HCT116 (cell line): ENCODE measurements at regions not wholly inside any gene's neighbourhood (a gene's known extent, or its start where the extent isn't known, plus 50 kb on each side); places are given as distances from the start of the nearest gene placed in this dataset.

Source experiments
- ATAC-seq: fragments of 200-7000 bp; cut with Tn5 transposase; 2 replicates; pipeline ENCODE4 v1.9.1; 2020; ENCODE audit warnings: mild to moderate bottlenecking, moderate library complexity
- BruUV-seq: library from RNA; stranded (reverse); fragments of 400-500 nt; replicated peaks from 2 replicates; lab custom pipeline; 2021; lab: Mats Ljungman, UMichigan
- CTCF ChIA-PET: fragments of 300-600 bp; sonication (Branson Sonifier 250); formaldehyde crosslinking; loops from one replicate; lab custom pipeline; 2021; ENCODE audit warnings: antibody characterized with exemption; lab: Charles Lee
- POLR2A ChIA-PET: fragments of 300-600, 350-600 bp; sonication (Branson Sonifier 250); formaldehyde crosslinking; loops from one replicate; lab custom pipeline; 2021; ENCODE audit warnings: antibody characterized with exemption; lab: Charles Lee
- RAD21 ChIA-PET, 2 experiments: fragments of 300-600 bp; sonication (Branson Sonifier 250); formaldehyde crosslinking; loops; one replicate each; lab custom pipeline; 2023; ENCODE audit warnings: low total read pairs in 2 of 2; ENCODE audit not compliant: uncharacterized antibody in 2 of 2, unreplicated experiment in 2 of 2, low non-redundant PET in 1 of 2; lab: Charles Lee
- DNase-seq: peaks from one replicate; pipeline ENCODE4 v3.0.0-alpha.2; 2010; ENCODE audit warnings: low read depth, low spot score
- H2AFZ ChIP-seq: fragments of 200-600 bp; shearing (Covaris generic), sonication (generic); 2 replicates; pipeline ENCODE4 v1.6.1; 2017; ENCODE audit warnings: low read depth, mixed run types, mixed read lengths, antibody characterized with exemption, low read length; ENCODE audit not compliant: poor library complexity, severe bottlenecking
- H3K27ac ChIP-seq: 2 replicates; pipeline ENCODE4 v1.5.1; 2012; ENCODE audit warnings: low read depth, low read length
- H3K27me3 ChIP-seq: fragments of 200-600 bp; sonication (generic); 2 replicates; pipeline ENCODE4 v1.6.1; 2016; ENCODE audit warnings: mixed run types, low read length, mixed read lengths; ENCODE audit not compliant: insufficient read depth
- H3K36me3 ChIP-seq, 2 experiments: fragments of 200-500 bp in 1 of 2; fragments of 200-600 bp in 1 of 2; sonication (Bioruptor generic) in 1 of 2; sonication (generic) in 1 of 2; 2 replicates each; pipeline versions ENCODE4 v1.5.1 to v1.6.1; 2014 to 2016; ENCODE audit warnings: low read length in 2 of 2, inconsistent platforms in 1 of 2, mixed read lengths in 1 of 2, mixed run types in 1 of 2; ENCODE audit not compliant: insufficient read depth in 2 of 2, control insufficient read depth in 1 of 2
- H3K4me1 ChIP-seq, 2 experiments: fragments of 200-600 bp in 1 of 2; sonication (generic) in 1 of 2; 2 replicates each; pipeline versions ENCODE4 v1.5.1 to v1.6.1; 2012 to 2017; ENCODE audit warnings: low read length in 2 of 2, inconsistent platforms in 1 of 2, mild to moderate bottlenecking in 1 of 2, mixed read lengths in 1 of 2, mixed run types in 1 of 2, moderate library complexity in 1 of 2; ENCODE audit not compliant: insufficient read depth in 2 of 2, control insufficient read depth in 1 of 2
- H3K4me2 ChIP-seq: fragments of 200-600 bp; sonication (generic); 2 replicates; pipeline ENCODE4 v1.6.1; 2017; ENCODE audit warnings: mixed run types, low read length, mixed read lengths
- H3K4me3 ChIP-seq, 2 experiments: fragments of 200-600 bp in 1 of 2; sonication (generic) in 1 of 2; replicated peaks in 1 of 2; 2 replicates each; pipeline ENCODE4 v1.5.1; 2011 to 2016; ENCODE audit warnings: low read length in 2 of 2, control low read depth in 1 of 2, low read depth in 1 of 2, mild to moderate bottlenecking in 1 of 2, mixed read lengths in 1 of 2, mixed run types in 1 of 2
- H3K79me2 ChIP-seq: fragments of 200-600 bp; sonication (generic); 2 replicates; pipeline ENCODE4 v1.6.1; 2017; ENCODE audit warnings: mild to moderate bottlenecking, mixed run types, low read length, moderate library complexity, mixed read lengths; ENCODE audit not compliant: insufficient read depth
- H3K9ac ChIP-seq: fragments of 200-600 bp; sonication (generic); 2 replicates; pipeline ENCODE4 v1.6.1; 2016; ENCODE audit warnings: low read length, mixed read lengths
- H3K9me2 ChIP-seq: fragments of 200-600 bp; sonication (generic), shearing (Covaris generic); 2 replicates; pipeline ENCODE4 v1.6.1; 2017; ENCODE audit warnings: mixed run types, mild to moderate bottlenecking, moderate library complexity; ENCODE audit not compliant: insufficient read depth
- H3K9me3 ChIP-seq, 2 experiments: fragments of 200-500 bp in 1 of 2; fragments of 200-600 bp in 1 of 2; sonication (Bioruptor generic) in 1 of 2; sonication (generic) in 1 of 2; 2 replicates each; pipeline ENCODE4 v1.6.1; 2014 to 2017; ENCODE audit warnings: low read length in 2 of 2, mixed read lengths in 2 of 2, inconsistent platforms in 1 of 2, low read depth in 1 of 2, mild to moderate bottlenecking in 1 of 2, mixed run types in 1 of 2, moderate library complexity in 1 of 2; ENCODE audit not compliant: control insufficient read depth in 1 of 2, insufficient read depth in 1 of 2
- H4K20me1 ChIP-seq: fragments of 200-600 bp; sonication (generic), shearing (Covaris generic); 2 replicates; pipeline ENCODE4 v1.6.1; 2017; ENCODE audit warnings: mixed run types, mild to moderate bottlenecking, moderate library complexity; ENCODE audit not compliant: insufficient read depth
- ATF3 ChIP-seq: IDR thresholded peaks from 2 replicates; pipeline ENCODE4 v1.6.1; 2012
- RAD21 ChIP-seq: IDR thresholded peaks from 2 replicates; pipeline ENCODE4 v1.6.1; 2012; ENCODE audit warnings: low read depth, mild to moderate bottlenecking
- SP1 ChIP-seq: IDR thresholded peaks from 2 replicates; pipeline ENCODE4 v1.6.1; 2012; ENCODE audit warnings: low read depth
- YY1 ChIP-seq: IDR thresholded peaks from 2 replicates; pipeline ENCODE4 v1.6.1; 2011; ENCODE audit warnings: low read length, low read depth, moderate library complexity, mild to moderate bottlenecking; ENCODE audit not compliant: insufficient replicate concordance; ENCODE audit errors: extremely low read depth
- ZBTB33 ChIP-seq: IDR thresholded peaks from 2 replicates; pipeline ENCODE4 v1.6.1; 2011; ENCODE audit warnings: mild to moderate bottlenecking, low read length, moderate library complexity; ENCODE audit not compliant: insufficient replicate concordance; ENCODE audit errors: extremely low read depth
- ZNF274 ChIP-seq: fragments of 200-500 bp; sonication (Bioruptor generic); IDR thresholded peaks from 2 replicates; pipeline ENCODE4 v1.6.1; 2014; ENCODE audit warnings: mild to moderate bottlenecking, low read depth, low read length, inconsistent platforms
- intact Hi-C: fragments of 100-400 bp; cut with micrococcal nuclease; formaldehyde crosslinking; loops from 2 replicates; pipeline ENCODE4 v1.10.0; 2022

GRCh38 chr4:124481123-124481522 is 231.4 kb downstream of the ANKRD50 start:
- ATAC-seq = no peak
- no TSS peak for BruUV-seq
- H3K9me2 ChIP-seq = no peaks in the 10 kb centered on the region

More at GRCh38 chr4:124481123-124481522, 231.4 kb downstream of the ANKRD50 start:
- H3K9me3 ChIP-seq = no peaks in the 10 kb centered on the region
- H4K20me1 ChIP-seq = no peaks in the 10 kb centered on the region
- no peaks in the 10 kb centered on the region for H3K79me2 ChIP-seq
- ChIA-PET POLR2A (no interaction called here), RAD21 (no interaction called here), CTCF (no interaction called here)
- no peaks in the 10 kb centered on the region for H3K4me1 ChIP-seq
- DNase-seq = no peak
- intact Hi-C loops = no loop called here
- no peak overlapping the region for H3K4me3 ChIP-seq
- no peak overlapping the region for H3K27ac ChIP-seq
- no peak overlapping the region for H3K9ac ChIP-seq
- no peaks in the 10 kb centered on the region for H3K36me3 ChIP-seq
- no peak for TF ChIP-seq ZBTB33
- TF ChIP-seq ZNF274 = no peak
- TF ChIP-seq RAD21 = no peak
- TF ChIP-seq YY1 = no peak
- TF ChIP-seq ATF3 = no peak
- no peak for TF ChIP-seq SP1
- H3K4me2 ChIP-seq = no peak overlapping the region
- no peak overlapping the region for H2AFZ ChIP-seq
- H3K27me3 ChIP-seq = no peaks in the 10 kb centered on the region
